HG03045 (cell line): ENCODE measurements at regions not wholly inside any gene's neighbourhood (a gene's known extent, or its start where the extent isn't known, plus 50 kb on each side); places are given as distances from the start of the nearest gene placed in this dataset.

Source experiments
- ATAC-seq: cut with Tn5 transposase; IDR thresholded peaks from one replicate; pipeline ENCODE4 v1.9.1; 2021; ENCODE audit warnings: mild to moderate bottlenecking, moderate library complexity; ENCODE audit not compliant: unreplicated experiment

- ATAC-seq, result no peak
Observed at GRCh38 chr3:187821616-187822317, 76.5 kb upstream of the BCL6 start.

- no peak for ATAC-seq
Observed at GRCh38 chr3:187822402-187822801, 77.1 kb upstream of the BCL6 start.

GRCh38 chr3:187823746-187824145 is 78.5 kb upstream of the BCL6 start:
- no peak for ATAC-seq

GRCh38 chr3:187827723-187828122 is 82.5 kb upstream of the BCL6 start:
- ATAC-seq, result no peak

- peak; percentile 76 for ATAC-seq
Observed at GRCh38 chr3:187828579-187829452, 83.5 kb upstream of the BCL6 start.

- no peak for ATAC-seq
Observed at GRCh38 chr3:187830181-187830580, 84.9 kb upstream of the BCL6 start.

GRCh38 chr3:187831125-187832051 is 86.1 kb upstream of the BCL6 start:
- no peak for ATAC-seq

- ATAC-seq, result no peak
Observed at GRCh38 chr3:187832202-187832601, 86.9 kb upstream of the BCL6 start.

GRCh38 chr3:187833375-187833774 is 88.1 kb upstream of the BCL6 start:
- ATAC-seq, result no peak

- no peak for ATAC-seq
Observed at GRCh38 chr3:187833799-187834578, 88.7 kb upstream of the BCL6 start.

- no peak for ATAC-seq
Observed at GRCh38 chr3:187836823-187837770, 91.8 kb upstream of the BCL6 start.

- no peak for ATAC-seq
Observed at GRCh38 chr3:187838016-187838540, 92.8 kb upstream of the BCL6 start.

- ATAC-seq, result no peak
Observed at GRCh38 chr3:187839422-187839821, 94.2 kb upstream of the BCL6 start.

GRCh38 chr3:187840856-187841255 is 95.6 kb upstream of the BCL6 start:
- no peak for ATAC-seq

GRCh38 chr3:187841560-187841959 is 96.3 kb upstream of the BCL6 start:
- no peak for ATAC-seq

GRCh38 chr3:187843654-187844053 is 98.4 kb upstream of the BCL6 start:
- ATAC-seq, result no peak

GRCh38 chr3:187844708-187845107 is 99.4 kb upstream of the BCL6 start:
- ATAC-seq, result no peak

GRCh38 chr3:187845826-187846225 is 100.6 kb upstream of the BCL6 start:
- ATAC-seq, result no peak

GRCh38 chr3:187848401-187848800 is 103.1 kb upstream of the BCL6 start:
- ATAC-seq, result no peak
